HG02885 (cell line): ENCODE measurements at regions not wholly inside any gene's neighbourhood (a gene's known extent, or its start where the extent isn't known, plus 50 kb on each side); places are given as distances from the start of the nearest gene placed in this dataset.

ENCODE experiments used
- ATAC-seq: cut with Tn5 transposase; IDR thresholded peaks from one replicate; pipeline ENCODE4 v1.9.1; 2021; ENCODE audit warnings: mild to moderate bottlenecking; ENCODE audit not compliant: unreplicated experiment, poor library complexity

GRCh38 chr5:61734001-61734400 is 401.9 kb downstream of the ZSWIM6 start:
- no peak for ATAC-seq

DNA sequence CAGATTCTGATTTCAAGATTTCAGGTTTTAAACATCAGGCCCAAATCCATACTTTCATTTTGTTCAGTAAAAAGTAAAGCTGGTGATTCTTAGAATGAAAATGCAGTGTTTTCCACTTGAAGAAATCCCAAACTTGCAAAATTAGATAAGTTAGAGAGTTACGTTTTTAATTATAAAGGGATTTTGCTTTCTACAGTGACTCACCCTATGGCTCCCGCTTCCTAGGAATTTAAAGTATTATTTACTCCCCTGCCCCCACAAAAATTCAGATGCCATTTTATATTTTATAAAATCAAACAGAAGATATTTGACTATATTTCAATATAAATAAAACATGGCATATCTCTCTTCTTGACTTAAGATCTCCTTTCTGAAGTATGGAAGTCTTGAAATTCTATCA is 402.9 kb downstream of the ZSWIM6 start:
- no peak for ATAC-seq

DNA sequence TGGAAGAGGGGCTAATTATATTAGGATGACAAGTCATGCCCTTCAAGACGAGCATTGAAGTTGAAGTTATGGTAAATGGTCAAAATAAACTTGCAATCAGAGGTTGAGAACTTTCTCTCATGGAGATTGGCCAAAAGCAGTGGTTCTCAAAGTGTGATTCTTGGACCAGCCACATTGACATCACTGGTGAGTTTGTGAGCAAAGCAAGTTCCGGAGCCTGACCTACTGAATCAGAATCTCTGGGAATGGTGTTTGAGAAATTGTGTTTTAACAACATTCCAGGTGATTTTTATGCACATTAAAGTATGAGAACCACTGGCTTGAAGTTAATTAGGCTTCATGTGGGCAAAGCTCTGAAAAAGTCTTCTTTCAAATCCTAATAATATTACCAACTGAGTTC is 403.5 kb downstream of the ZSWIM6 start:
- no peak for ATAC-seq

- ATAC-seq: no peak
Observed at GRCh38 chr5:61735995-61736394, 403.9 kb downstream of the ZSWIM6 start.

- no peak for ATAC-seq
Observed at GRCh38 chr5:61737301-61737963, 405.4 kb downstream of the ZSWIM6 start.

- no peak for ATAC-seq
Observed at GRCh38 chr5:61737964-61738340, 405.9 kb downstream of the ZSWIM6 start.

DNA sequence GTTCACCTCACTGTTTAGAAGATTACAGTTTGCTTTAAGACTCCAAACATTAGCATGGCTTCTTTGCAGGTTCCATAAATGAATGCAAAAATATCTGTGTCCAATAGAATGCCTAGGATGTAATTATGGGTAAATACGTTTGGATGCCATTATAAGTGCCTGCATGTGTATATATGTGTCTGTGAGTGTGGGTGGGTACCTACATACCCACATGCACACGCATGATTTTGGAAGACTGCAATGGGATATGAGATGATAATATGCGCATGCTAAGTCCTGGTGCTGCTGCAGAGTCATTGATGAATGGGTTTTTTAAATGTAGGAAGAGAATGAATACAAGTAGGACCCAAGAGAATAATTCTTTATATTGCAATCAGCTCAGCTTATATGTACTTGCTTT is 406.4 kb downstream of the ZSWIM6 start:
- ATAC-seq: no peak

DNA sequence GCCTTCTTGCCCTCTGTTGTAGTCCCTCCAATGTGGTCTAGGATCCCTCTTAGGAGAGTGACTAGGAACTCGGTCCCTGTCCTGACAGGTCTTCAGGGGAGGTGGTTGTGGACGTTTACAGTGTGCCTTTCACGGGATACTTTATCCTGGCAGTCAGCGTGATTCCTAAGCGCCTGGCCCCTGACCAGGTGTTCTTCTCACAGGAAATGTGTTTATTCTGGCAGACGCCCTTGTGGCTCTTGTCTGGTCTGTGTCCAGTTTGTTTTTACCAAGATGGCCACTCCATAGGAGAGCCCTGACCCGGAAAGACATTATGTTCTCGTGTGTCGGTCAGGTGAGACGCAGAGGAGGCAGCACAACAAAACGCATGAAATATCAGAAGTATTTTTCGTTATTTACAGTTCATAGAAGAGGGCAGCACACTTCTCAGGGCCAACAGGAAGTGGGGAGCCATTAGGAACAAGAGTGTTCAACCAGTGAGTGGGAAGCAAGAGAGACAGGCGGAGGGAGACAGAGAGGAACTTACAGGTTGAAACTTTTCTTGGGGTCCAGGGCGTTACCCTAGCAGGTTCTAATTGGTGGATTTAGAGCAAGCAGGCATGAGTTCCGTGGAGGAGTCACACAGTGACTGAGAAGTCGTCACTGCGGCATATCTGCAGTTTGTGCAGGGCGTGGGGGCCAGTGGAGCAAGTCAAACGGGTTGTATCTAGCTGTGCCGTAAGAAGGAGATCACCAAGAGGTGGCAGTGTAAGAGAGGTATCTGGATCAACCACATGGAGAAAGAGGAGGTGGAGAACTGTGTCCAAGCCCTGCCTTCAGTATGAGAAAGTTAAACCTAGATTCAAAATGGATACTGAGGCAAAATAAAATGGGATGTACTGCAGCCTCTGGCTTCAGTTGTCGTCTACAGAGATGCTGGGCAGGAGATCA is 412.9 kb downstream of the ZSWIM6 start:
- ATAC-seq: no peak

- ATAC-seq: no peak
Observed at GRCh38 chr5:61746831-61747575, 414.9 kb downstream of the ZSWIM6 start.

DNA sequence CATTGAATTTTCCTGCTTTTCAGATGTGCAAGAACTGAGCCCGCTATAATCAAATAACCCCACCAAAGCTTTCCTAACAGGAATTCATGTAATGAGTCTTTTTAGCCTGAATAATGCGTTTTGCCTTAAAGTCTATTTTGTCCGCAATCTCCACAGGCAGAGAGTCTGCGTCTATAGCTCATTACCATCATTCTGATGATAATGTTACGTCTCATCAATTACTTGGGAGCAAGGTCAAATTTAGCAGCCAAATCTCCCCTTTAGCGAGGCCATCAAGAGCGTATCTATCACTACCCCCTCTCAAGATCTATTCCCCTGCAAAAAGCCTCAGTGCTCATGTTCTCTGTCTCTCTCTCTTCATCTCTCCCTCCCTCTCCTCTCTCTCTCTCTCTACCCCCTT is 416.1 kb downstream of the ZSWIM6 start:
- ATAC-seq: no peak

DNA sequence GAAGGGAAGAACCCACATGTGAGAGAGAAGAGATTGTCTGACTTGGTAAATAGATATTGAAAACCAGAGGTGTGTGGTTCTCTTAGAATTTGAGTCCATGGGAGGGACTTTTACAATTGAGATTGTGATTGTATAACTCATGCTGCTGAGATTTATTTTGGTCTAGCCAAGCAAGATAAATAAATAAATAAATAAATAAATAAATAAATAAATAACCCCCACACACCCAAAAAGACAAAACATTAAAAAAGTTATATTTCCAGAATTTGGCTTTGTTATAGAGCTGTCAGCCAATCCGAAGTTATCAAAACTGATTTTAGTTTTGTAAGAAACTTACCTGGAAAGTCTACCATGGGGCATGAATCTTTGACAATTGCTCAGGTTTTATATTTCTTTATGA is 416.6 kb downstream of the ZSWIM6 start:
- ATAC-seq: no peak

DNA sequence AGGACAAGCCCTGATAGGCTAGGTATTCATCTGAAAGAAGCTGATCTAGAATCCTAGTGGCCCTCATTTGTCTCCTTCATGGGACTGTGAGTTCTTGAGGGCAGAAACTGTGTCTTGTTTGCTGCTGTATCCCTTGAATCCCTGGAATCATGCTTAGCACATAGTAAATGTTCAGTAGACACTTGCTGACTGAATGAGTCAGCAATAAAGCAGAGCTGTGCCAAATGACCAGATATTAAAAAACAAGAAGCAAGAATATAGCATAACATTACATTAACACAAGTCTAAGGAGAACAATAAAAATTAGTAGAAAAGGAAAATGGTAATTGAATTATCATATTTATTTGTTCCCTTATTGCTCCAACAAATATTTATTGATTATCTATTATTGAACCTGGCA is 420.5 kb downstream of the ZSWIM6 start:
- no peak for ATAC-seq

GRCh38 chr5:61754792-61755191 is 422.7 kb downstream of the ZSWIM6 start:
- ATAC-seq: no peak

DNA sequence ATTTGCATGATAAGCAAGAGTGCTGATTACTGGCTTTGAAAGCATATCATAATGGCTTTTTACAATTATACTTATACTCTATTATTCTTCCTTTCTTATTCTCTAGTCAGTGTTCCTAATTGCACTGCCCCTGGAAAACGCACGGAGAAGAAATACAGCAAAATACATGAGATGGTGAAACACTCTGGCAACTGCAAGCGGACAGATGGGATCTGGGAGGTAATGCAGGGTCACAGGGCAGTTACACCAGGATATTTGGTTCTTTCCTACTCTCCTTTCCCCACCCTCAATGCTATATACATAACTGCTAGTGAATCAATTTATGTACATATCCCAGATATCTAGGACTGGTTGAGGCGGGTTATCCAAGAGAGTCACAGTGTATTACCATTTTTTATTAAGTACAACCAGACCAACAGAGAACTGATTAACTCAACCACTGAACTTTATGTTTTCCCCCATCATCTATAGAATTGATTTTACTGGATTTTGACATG is 423.7 kb downstream of the ZSWIM6 start:
- no peak for ATAC-seq

DNA sequence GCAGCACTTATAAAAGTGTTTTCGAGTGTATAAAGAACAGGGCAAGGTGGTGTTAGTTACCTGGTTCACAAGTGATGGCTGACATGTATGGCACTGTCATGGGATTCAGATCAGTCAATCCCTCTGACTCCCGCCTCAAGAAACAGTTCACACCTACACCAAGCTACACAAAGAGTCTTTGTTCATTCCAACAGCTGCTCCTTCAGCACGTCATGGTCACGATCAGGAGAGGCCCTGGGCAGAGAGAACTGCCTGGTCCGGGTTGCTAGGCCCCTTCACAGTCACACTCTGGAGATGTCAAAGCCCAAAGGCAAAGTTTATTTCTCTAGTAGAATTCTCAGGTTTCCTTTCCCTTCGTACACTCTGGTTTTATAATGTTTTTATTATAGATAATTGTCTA is 426.7 kb downstream of the ZSWIM6 start:
- no peak for ATAC-seq

- ATAC-seq: no peak
Observed at GRCh38 chr5:61765471-61765870, 433.4 kb downstream of the ZSWIM6 start.

DNA sequence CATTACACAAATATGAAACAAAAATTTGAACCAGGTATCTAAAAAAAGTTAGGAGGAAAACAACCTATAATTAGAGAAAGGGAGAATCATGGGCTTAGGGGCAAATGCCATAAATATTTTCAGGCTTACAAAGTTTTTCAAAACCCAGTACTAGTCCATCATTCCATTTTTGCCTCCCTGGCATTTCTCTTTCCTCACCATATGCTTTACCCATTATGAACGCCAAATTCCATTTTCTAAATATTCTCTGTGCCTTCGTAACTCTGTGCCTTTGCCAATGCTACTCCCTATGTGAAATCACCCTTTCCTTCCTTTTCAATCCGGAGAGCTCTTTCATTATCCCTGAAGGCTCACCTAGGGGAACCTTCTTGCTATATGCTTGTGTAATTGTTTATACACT is 434.1 kb downstream of the ZSWIM6 start:
- no peak for ATAC-seq

DNA sequence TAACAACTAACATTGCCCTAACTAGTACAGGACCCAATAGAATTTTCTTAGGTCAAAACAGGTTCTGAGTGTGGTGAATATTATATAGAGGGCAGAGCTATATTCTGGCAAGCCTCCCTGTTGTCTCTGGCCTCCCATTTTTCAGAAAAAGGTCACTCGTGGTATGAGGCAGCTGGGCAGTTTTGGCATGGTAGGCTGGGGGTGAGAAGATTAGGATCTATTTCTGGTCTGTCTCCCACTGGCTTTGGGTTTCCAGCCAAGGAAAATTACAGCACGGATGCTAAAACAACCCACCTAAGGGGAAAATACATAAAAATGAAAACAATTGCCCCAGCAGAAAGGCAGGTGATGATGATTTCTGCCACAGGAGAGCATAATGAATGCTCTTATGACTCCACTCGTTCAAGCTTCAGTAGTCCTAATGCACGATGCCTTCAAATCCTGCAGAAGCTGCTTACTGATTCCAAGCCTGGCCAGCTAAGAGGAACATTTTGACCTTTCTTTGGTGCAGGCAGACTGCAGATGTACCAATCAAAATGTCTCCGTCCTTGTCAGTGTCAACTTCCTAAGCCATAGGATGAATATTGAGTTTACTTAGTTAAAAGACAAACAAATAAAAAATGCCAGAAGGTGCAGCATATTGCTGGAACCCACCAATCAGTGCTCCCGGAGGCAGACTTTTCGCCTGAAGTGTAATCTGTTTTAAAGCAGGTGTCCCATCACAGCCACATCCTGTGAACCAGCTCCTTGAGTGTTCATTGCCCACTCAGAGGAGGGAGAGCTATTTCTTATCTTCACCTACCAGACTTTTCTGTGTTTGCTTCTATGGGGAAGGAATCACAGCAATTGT is 435.4 kb downstream of the ZSWIM6 start:
- ATAC-seq: no peak

DNA sequence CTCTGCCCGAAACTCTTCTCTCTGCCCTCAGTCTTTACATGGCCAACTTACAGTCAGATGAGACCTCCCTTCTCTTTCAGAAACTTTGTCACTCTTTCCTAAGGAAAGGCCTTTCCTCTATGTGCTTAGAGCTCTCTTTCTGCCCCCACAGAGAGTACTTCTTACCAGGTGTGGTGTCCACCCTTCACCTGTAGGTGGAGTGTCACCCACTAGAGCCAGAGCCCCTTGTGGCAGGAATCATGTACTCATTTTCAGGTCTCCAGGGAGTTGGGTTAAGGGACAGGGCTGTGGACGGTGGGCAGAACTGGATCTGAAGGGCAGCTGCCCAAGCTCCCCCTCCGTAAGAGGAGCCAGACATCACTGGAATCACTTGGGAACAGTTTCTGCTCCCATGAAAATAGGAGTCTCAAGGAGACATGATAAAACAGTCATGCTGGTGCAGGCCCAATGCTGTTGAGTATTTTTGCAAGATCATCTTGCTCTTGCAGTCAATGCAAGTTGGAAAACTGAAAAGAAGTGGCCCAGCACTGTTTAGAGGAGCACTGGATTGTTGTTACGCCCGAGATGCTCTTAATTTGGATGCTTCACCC is 436.7 kb downstream of the ZSWIM6 start:
- ATAC-seq: peak; percentile 98

DNA sequence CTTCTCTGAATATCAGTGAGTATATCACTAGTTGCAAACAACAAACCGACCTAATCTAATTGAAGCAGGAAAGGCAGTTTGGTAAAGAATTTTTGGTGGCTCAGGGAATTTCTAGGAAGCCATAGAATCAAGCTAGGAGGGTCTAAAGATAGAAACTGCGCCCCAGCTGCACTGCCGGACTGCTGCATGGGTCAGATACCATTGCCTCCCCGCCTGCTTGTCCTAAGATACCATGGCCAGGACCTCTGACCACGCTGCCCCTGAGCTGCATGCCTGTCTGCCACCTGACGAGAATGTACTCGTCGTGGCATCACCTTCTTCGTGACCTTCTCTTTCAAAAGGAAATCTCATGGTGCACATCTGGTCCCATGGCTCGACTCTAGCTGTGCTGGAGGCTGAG is 439.0 kb downstream of the ZSWIM6 start:
- no peak for ATAC-seq
